CMK (cell line): ENCODE measurements at regions not wholly inside any gene's neighbourhood (a gene's known extent, or its start where the extent isn't known, plus 50 kb on each side); places are given as distances from the start of the nearest gene placed in this dataset.
"Not testable (repeated sequence)": the region's sequence is repeated elsewhere in the genome, so short reads cannot be mapped to it uniquely, and the experiment has no call there.

ENCODE experiments used
- DNase-seq: peaks from one replicate; pipeline ENCODE4 v3.0.0-alpha.2; 2010; ENCODE audit warnings: low read depth

- no peak for DNase-seq
Measured at GRCh38 chr14:54010981-54011380, 54.4 kb upstream of the BMP4 start.

- no peak for DNase-seq
Measured at GRCh38 chr14:54023027-54023426, 66.4 kb upstream of the BMP4 start.

DNA sequence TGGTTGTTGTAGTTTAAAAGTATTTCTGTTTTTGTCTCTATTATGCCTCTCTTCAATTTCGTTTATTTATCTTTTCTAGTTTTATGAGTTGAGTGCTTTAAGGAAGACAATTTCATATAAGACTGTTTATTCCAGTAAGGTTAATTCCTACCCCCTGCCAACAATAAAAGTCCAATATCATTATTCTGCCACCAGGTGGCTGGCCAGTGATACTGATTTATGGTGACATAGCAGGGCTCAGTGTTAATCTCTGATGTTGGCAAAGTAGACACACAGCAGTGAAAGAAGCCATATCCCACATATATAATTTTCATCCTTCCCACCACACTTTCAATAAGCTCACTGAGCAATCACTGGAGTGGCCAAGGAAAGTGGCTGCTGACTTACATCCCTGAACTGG lies 69.0 kb upstream of the BMP4 start:
- no peak for DNase-seq

GRCh38 chr14:54026671-54027070 lies 70.0 kb upstream of the BMP4 start:
- no peak for DNase-seq

GRCh38 chr14:54030996-54031395 lies 74.4 kb upstream of the BMP4 start:
- DNase-seq = not testable (repeated sequence)

DNA sequence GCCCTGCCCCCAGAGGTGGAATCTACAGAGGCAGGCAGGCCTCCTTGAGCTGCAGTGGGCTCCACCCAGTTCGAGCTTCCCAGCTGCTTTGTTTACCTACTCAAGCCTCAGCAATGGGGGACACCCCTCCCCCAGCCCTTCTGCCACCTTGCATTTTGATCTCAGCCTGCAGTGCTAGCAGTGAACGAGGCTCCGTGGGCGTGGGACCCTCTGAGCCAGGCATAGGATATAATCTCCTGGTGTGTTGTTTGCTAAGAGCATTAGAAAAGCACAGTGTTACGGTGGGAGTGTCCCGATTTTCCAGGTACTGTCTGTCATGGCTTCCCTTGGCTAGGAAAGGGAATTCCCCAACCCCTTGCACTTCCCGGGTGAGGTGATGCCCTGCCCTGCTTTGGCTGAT lies 76.7 kb upstream of the BMP4 start:
- DNase-seq = not testable (repeated sequence)

GRCh38 chr14:54038724-54039123 lies 82.1 kb upstream of the BMP4 start:
- DNase-seq = no peak

DNA sequence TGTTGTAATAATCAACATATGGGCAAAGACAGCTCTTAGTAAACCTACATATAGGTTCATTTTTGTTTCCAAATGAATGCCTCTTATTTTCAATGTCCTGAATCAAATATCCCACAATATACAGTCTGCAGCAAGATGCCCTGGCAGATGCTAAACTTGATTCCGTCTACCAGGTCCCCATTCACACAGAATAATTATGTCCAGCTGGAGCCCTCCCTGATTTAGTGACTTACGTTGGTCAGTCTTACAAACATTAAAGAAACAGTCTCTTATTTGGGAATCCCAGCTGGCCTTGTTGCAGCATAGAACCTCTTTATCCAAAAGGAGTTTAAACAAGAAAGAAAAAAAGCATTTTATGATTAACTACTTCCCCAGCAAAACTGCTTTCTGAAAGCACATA lies 82.7 kb upstream of the BMP4 start:
- DNase-seq = no peak

DNA sequence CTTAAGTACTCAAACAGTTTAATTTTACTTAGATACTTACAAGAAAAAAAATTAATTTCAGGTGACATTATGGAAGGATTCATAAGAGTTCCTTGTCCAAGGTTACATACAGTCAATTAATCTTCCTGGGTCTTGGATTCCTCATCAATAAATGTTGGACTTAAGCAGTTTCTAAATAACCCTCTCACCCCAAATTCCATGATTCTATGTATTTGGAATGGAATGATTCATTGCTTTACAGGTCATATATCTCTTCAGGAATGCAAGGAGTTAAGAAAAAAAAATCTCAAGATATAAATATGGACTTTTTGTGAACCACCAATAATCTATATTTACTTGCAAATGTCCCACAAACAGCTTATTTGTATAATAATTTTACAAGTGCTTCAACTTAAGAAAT lies 84.2 kb upstream of the BMP4 start:
- no peak for DNase-seq

DNA sequence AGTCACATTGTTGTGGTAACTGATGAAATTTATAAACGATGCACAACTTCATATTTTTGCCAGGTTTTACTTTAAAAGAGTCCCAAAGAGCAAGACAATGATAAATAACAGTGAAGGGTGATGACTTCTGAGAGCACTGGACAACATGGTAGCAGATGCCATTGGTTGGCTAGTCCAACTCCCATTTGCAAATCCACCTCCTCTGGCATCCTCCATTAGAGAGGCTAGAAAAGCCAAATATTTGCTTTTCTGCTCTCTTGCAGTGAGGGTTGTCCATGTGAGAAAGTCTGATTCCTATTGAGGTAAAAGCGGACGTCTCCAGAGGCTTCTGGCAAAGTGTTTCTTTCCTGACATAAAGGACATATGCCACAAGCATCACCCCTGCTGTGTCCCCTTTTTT lies 89.6 kb upstream of the BMP4 start:
- DNase-seq = no peak

GRCh38 chr14:54047645-54048308 lies 91.2 kb upstream of the BMP4 start:
- DNase-seq = no peak

GRCh38 chr14:54048311-54048710 lies 91.7 kb upstream of the BMP4 start:
- DNase-seq = no peak

GRCh38 chr14:54048736-54049135 lies 92.1 kb upstream of the BMP4 start:
- no peak for DNase-seq

DNA sequence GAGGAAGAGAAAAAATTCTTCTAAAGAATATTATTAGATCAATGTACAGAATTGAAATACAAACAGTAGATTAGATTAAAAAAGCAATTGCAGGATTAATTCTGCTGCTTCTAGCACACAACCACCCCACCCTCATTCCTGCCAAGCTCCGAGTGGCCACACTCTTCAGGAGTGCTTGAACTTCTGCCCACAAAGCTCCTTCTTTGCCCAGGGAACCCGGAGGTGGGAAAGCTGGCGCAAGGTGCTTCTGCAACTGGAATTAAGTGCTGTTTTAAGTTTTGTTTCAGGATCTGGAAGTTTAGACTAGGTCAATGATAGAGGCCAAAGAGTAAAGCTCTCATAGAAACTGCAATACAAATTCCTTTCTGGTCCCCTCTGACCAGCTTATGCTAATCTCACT lies 94.1 kb upstream of the BMP4 start:
- DNase-seq = no peak

DNA sequence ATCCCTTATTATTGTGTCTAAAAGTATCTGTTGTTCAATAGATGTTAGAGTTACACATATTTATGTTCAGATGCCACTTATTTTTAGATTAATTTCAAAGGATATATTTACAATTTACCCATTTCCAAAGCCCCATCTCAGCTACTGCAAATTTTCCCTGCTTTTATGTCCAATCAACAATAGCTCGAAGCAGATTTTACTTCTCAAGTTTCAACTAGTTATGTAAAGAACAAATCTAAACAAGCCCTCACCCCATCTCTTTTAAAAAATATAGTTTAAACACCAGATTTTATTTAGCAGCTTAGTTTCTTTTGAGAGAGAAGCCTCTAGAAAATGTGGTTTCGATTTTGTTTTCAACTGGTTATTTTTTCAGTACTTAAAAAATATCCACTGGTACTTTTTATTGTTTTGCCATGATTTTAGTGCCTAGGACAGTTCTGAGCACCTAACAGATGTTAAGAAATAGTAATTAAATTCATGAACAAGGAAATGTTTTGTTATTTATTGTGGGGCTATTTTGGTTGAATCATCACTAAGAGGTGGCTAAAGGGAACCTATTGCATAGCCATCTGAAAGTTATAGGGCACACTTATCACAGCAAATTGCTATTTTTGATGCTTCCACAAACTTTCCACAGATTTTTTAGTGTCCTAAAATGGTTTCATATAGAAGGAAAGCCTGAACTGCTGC lies 96.2 kb upstream of the BMP4 start:
- DNase-seq = no peak

DNA sequence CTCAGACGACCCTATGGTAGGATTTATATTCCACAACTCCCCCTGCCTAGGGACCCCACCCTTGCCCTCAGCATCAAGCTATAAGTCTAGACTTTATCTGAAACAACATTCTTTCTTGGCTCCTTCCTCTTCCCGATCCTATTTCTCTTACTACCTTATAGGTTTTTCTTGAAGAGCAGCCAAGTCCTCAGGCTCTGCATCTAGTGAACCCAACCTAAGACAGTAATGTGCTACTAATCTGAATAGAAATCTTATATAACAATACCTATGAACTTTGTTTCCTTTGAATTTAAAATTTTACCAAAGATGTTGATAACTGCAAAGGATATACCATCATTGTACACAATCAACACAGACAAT lies 96.7 kb upstream of the BMP4 start:
- DNase-seq = no peak

DNA sequence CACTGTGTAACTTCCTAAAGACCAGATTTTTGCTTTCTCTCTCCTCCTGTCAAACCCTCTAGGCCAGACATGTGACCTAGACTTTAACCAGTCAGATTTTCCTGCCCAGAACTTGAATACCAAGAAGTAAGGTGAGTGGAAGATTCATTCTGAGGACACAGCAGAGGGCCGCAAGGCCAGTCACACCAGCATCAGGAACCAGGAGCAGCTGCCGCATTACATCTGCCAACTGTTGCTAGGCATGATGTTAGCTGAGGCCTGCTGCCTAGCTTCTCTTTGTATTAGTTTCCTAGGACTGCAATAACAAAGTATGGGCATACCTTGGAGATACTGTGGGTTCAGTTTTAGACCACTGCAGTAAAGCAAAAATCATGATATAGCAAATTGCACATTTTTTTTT lies 101.9 kb upstream of the BMP4 start:
- no peak for DNase-seq

DNA sequence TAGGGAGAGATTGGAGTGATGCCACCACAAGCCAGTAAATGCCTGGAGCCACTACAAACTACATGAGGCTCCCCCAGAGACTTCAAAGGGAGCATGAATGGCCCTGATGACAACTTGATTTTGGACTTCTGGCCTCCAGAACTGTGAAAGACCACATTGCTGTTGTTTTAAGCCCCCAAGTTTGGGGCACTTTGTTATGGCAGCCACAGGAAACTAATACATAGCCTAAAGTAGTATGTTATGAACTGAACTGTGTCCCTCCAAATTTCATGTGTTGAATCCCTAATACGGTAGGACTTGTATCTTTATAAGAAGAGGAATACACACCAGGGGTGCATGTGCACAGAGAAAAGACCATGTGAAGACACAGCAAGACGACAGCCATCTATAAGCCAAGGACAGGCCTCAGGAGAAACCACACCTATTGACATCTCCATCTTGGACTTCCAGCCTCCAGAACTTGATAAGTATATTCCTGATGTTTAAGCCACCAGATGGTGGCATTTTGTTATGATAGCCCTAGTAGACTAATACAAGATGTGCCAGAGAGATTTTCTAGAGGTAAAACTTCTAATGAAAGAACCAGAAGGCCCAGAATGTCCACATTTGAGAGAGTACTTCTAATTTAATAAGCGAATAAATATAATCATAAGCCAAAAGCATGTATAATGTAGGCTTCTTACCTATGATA lies 127.1 kb upstream of the BMP4 start:
- no peak for DNase-seq

- no peak for DNase-seq
Measured at GRCh38 chr14:54085232-54085761, 128.7 kb upstream of the BMP4 start.

DNA sequence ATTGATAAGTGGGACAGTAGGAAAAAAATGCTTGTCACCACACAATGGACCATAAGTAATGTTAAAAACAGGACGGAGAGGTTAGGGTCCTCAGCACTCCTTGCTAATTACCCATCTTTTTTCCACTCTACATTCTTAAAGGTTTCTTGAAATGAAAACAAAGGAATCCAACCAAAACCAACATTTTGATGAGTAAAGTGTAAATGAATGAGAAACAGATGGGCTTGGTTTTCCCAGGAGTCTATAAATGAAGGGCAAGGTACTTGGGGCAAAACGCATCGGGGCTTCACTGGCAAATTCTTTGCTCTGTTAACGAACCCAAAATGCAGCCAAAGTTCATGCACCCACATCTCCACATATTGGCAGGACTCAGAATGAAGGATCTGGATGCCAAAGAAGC lies 129.2 kb upstream of the BMP4 start:
- no peak for DNase-seq

- DNase-seq = no peak
Measured at GRCh38 chr14:54086767-54087166, 130.1 kb upstream of the BMP4 start.

DNA sequence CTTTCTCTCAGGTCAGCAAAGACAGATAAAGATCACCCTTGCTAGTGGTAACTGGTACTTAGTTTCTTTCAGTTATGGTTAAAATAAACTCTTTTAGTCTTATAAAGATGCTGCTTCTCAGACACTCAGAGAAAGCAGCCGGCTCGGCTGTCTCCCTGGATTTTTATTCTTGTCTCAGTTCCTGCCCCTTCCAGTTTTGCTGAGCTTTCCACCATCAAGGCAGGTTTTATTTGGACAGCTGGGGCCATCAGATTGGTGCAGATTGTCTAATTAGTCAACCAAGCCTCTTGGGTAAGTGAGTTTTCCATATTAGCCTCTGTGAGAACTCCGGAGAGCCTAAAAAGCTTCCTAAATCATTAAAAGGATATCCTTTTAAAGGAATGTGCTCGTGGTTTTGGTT lies 130.8 kb upstream of the BMP4 start:
- DNase-seq = no peak

DNA sequence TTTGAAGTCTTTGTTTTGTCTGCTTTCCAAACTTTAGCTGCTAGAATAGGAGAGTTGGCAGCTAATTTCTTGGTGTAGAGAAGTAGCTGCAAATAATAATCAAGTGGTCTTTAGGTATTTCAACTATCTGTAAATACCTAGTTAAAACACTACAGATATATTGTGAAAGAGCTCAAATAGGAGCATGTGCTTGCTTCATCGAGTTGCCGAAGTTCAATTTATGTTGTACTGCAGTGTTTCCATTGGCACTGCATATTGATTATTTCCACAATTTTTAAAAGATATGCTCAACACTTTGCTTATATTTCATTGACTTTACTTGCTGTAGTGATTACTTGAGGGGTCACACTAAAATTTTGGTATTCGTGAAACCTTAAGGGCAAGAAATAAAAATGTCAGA lies 131.6 kb upstream of the BMP4 start:
- no peak for DNase-seq
